T-cell (primary cell): ENCODE measurements at regions not wholly inside any gene's neighbourhood (a gene's known extent, or its start where the extent isn't known, plus 50 kb on each side); places are given as distances from the start of the nearest gene placed in this dataset.

ENCODE experiments used
- ATAC-seq, 4 experiments: fragments of 200-7000 bp in 3 of 4; fragments of 150-1000 bp in 1 of 4; cut with Tn5 transposase; replicated peaks in 1 of 4; 1 replicate in 3 of 4; 2 replicates in 1 of 4; pipeline ENCODE4 v1.10.0; 2021; ENCODE audit warnings: moderate library complexity in 3 of 4, mild to moderate bottlenecking in 2 of 4, moderate number of reproducible peaks in 1 of 4
- CTCF ChIA-PET, 2 donors: fragments of 300-600 bp; sonication (Branson Sonifier 250); formaldehyde crosslinking; loops; one replicate each; lab custom pipeline; 2022; ENCODE audit warnings: antibody characterized with exemption in 2 of 2; lab: Charles Lee
- POLR2A ChIA-PET, 2 donors: fragments of 300-600 bp; sonication (Branson Sonifier 250); formaldehyde crosslinking; loops; one replicate each; lab custom pipeline; 2022; ENCODE audit warnings: antibody characterized with exemption in 2 of 2; lab: Charles Lee
- DNase-seq, 35 experiments: peaks; one replicate each; pipeline versions ENCODE4 v3.0.0 to v3.0.0-alpha.2; 2013 to 2023
- H3K27ac ChIP-seq: one replicate; pipeline ENCODE4 v1.5.1; 2013; ENCODE audit warnings: low read length
- H3K27me3 ChIP-seq, 2 experiments: replicated peaks in 1 of 2; 1 replicate in 1 of 2; 2 replicates in 1 of 2; pipeline versions ENCODE4 v1.6.1 to v1.7.0; 2013; ENCODE audit warnings: low read length in 1 of 2, mixed read lengths in 1 of 2; ENCODE audit not compliant: control insufficient read depth in 2 of 2, insufficient read depth in 2 of 2; ENCODE audit errors: extremely low read depth in 1 of 2
- H3K36me3 ChIP-seq, 2 donors: 1 replicate in 1 of 2; 2 replicates in 1 of 2; pipeline versions ENCODE4 v1.6.1 to v1.7.0; 2013; ENCODE audit warnings: low read length in 1 of 2; ENCODE audit not compliant: control insufficient read depth in 2 of 2, insufficient read depth in 1 of 2; ENCODE audit errors: extremely low read depth in 1 of 2
- H3K4me1 ChIP-seq, 2 experiments: 1 replicate in 1 of 2; 2 replicates in 1 of 2; pipeline versions ENCODE4 v1.6.1 to v1.7.0; 2013; ENCODE audit warnings: low read length in 2 of 2, mixed read lengths in 1 of 2; ENCODE audit not compliant: insufficient read depth in 2 of 2, control insufficient read depth in 1 of 2; ENCODE audit errors: extremely low read depth in 1 of 2
- H3K4me3 ChIP-seq, 2 donors: 1 replicate in 1 of 2; 2 replicates in 1 of 2; pipeline versions ENCODE4 v1.5.1 to v1.7.0; 2013; ENCODE audit warnings: mild to moderate bottlenecking in 2 of 2, low read length in 1 of 2, moderate library complexity in 1 of 2; ENCODE audit not compliant: control insufficient read depth in 1 of 2; ENCODE audit errors: extremely low read depth in 1 of 2
- H3K9me3 ChIP-seq: 2 replicates; pipeline ENCODE4 v1.7.0; 2013
- H3K27ac Mint-ChIP-seq, 2 donors: one replicate each; pipeline ENCODE4 v1.8.0; 2020 to 2021; ENCODE audit warnings: mild to moderate bottlenecking in 2 of 2, mixed read lengths in 2 of 2
- H3K27me3 Mint-ChIP-seq, 2 donors: one replicate each; pipeline ENCODE4 v1.8.0; 2021 to 2022; ENCODE audit warnings: mixed read lengths in 2 of 2
- H3K36me3 Mint-ChIP-seq: one replicate; pipeline ENCODE4 v1.8.0; 2021; ENCODE audit warnings: mixed read lengths
- H3K4me1 Mint-ChIP-seq, 3 donors: one replicate each; pipeline ENCODE4 v1.8.0; 2020 to 2022; ENCODE audit warnings: mixed read lengths in 3 of 3, mild to moderate bottlenecking in 1 of 3
- H3K4me3 Mint-ChIP-seq, 3 donors: one replicate each; pipeline ENCODE4 v1.8.0; 2020 to 2022; ENCODE audit warnings: mild to moderate bottlenecking in 3 of 3, mixed read lengths in 3 of 3, moderate library complexity in 3 of 3
- H3K9me3 Mint-ChIP-seq, 3 donors: one replicate each; pipeline ENCODE4 v1.8.0; 2020 to 2022; ENCODE audit warnings: mixed read lengths in 3 of 3
- WGBS: methylation state at CpG from one replicate; pipeline ENCODE4 v1.1.5; 2013; ENCODE audit warnings: missing lambda C conversion rate; ENCODE audit not compliant: insufficient coverage; 5-methylcytosine and 5-hydroxymethylcytosine counted together

GRCh38 chr1:79312438-79312837, 305.9 kb upstream of the ADGRL4 start:
- H3K36me3 ChIP-seq = no peaks in the 10 kb centered on the region
- no peaks in the 10 kb centered on the region for H3K4me1 ChIP-seq
- H3K27me3 ChIP-seq = no peaks in the 10 kb centered on the region
- Mint-ChIP-seq H3K4me1 (no peaks in the 10 kb centered on the region), H3K27me3 (no peaks in the 10 kb centered on the region), H3K36me3 (no peaks in the 10 kb centered on the region), H3K9me3 (peaks cover 0 to 4% (median 0%) of the 10 kb centered on the region in 3 donors), H3K4me3 (no peak overlapping the region), H3K27ac (no peak overlapping the region)
- DNase-seq = no peak
- ChIA-PET POLR2A (no interaction called here), CTCF (interaction anchor here in 1 of 2 donors (0.6 kb wide), 1 partner anchor 913 kb away, joined by 3 read pairs; no protein-coding TSS in a partner anchor)
- no peaks in the 10 kb centered on the region for H3K9me3 ChIP-seq
- no peak for ATAC-seq
- no peak overlapping the region for H3K27ac ChIP-seq
- no peak overlapping the region for H3K4me3 ChIP-seq

DNA sequence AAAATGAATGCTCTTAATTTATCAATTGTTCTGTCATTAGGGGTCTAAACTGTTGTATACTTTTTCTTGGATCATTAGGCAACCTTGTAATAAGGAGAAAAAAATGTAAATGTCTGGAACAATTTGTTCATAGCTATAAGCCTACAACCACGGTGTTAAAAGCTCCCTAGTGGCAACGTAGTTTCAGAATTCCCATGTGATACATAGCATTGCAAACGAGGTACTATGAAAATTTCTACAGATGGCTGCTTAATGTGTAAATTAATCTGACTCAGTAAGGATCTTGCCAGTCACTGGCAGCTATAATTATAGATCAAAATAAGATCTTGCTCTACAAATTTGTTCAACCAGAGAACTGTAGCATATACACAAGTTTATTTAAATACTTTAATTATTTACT, 304.1 kb upstream of the ADGRL4 start:
- no peaks in the 10 kb centered on the region for H3K36me3 Mint-ChIP-seq
- H3K4me3 Mint-ChIP-seq = no peak overlapping the region
- ATAC-seq (no peak), DNase-seq (no peak)
- H3K36me3 ChIP-seq = no peaks in the 10 kb centered on the region
- no peaks in the 10 kb centered on the region for H3K4me1 ChIP-seq
- H3K4me1 Mint-ChIP-seq = no peaks in the 10 kb centered on the region
- no peaks in the 10 kb centered on the region for H3K9me3 ChIP-seq
- no peak overlapping the region for H3K27ac ChIP-seq
- peaks cover 0 to 4% (median 0%) of the 10 kb centered on the region in 3 donors for H3K9me3 Mint-ChIP-seq
- ChIA-PET CTCF (no interaction called here), POLR2A (no interaction called here)
- H3K27ac Mint-ChIP-seq = no peak overlapping the region
- no peaks in the 10 kb centered on the region for H3K27me3 Mint-ChIP-seq
- no peak overlapping the region for H3K4me3 ChIP-seq
- WGBS = no CpG with 5 or more reads among the region's 3 CpGs
- no peaks in the 10 kb centered on the region for H3K27me3 ChIP-seq

DNA sequence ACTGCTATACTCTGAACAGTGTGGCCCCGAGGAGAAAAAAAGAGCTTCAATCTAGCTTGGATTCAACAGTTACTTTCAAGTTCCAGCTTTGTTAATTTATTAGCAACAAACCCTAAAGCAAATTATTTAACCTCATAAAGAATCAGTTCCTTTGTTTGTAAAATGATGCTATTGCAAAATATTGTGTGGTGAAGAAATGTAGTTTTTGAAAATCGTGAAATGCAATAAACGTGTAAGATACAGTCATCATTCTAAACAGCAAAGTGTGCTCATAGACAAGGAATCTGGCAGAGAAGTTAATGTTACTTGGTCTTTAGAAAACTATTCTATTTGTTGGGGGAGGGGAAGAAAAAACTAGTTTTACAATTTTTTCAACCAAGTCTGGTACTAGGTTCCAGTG, 297.6 kb upstream of the ADGRL4 start:
- no peaks in the 10 kb centered on the region for H3K36me3 ChIP-seq
- no peak overlapping the region for H3K27ac ChIP-seq
- CTCF ChIA-PET = no interaction called here
- H3K9me3 Mint-ChIP-seq = peaks cover 0 to 11% (median 4%) of the 10 kb centered on the region in 3 donors
- WGBS = 77% methylated on average over 2 of the region's 3 CpGs
- no peaks in the 10 kb centered on the region for H3K4me1 Mint-ChIP-seq
- H3K36me3 Mint-ChIP-seq = no peaks in the 10 kb centered on the region
- no peak for ATAC-seq
- DNase-seq = no peak
- H3K27ac Mint-ChIP-seq = no peak overlapping the region
- H3K4me3 Mint-ChIP-seq = no peak overlapping the region
- H3K27me3 Mint-ChIP-seq = no peaks in the 10 kb centered on the region
- H3K4me3 ChIP-seq = no peak overlapping the region
- H3K4me1 ChIP-seq = no peaks in the 10 kb centered on the region
- no peaks in the 10 kb centered on the region for H3K27me3 ChIP-seq
- POLR2A ChIA-PET = interaction anchor here in 1 of 2 donors (0.7 to 0.8 kb wide), 2 partner anchors 756 to 1159 kb away, joined by 3 to 6 read pairs; no protein-coding TSS in a partner anchor
- no peaks in the 10 kb centered on the region for H3K9me3 ChIP-seq

DNA sequence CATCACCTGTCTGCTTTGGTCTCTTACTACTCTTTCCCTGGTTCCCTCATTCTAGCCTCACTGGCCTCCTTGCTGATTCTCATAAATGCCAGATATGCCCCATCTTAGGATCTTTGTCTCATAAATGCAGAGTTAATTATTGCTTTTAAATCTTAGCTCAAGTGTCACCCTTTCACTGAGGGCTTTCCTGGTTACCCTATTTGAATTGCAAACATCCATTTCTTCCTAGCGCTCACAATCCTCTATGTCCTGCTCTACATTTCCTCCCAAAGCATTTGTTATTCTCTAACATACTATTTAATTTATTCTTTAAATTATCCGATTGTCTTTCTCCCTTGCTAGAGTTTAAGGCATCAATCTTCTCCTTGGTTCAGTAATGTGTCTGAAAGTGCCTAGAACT, 296.5 kb upstream of the ADGRL4 start:
- H3K36me3 Mint-ChIP-seq = no peaks in the 10 kb centered on the region
- H3K27me3 ChIP-seq = no peaks in the 10 kb centered on the region
- CTCF ChIA-PET = no interaction called here

GRCh38 chr1:79302380-79302930, 295.9 kb upstream of the ADGRL4 start:
- DNase-seq (no peak), ATAC-seq (no peak)
- Histone ChIP-seq H3K4me3 (no peak overlapping the region), H3K27ac (no peak overlapping the region), H3K27me3 (no peaks in the 10 kb centered on the region), H3K9me3 (no peaks in the 10 kb centered on the region), H3K36me3 (no peaks in the 10 kb centered on the region), H3K4me1 (no peaks in the 10 kb centered on the region)
- Mint-ChIP-seq H3K27ac (no peak overlapping the region), H3K4me1 (no peaks in the 10 kb centered on the region), H3K27me3 (no peaks in the 10 kb centered on the region), H3K36me3 (no peaks in the 10 kb centered on the region), H3K9me3 (peaks cover 0 to 12% (median 4%) of the 10 kb centered on the region in 3 donors), H3K4me3 (no peak overlapping the region)
- no CpG with 5 or more reads among the region's 6 CpGs for WGBS
- ChIA-PET CTCF (no interaction called here), POLR2A (no interaction called here)

More for the DNA sequence above, 296.5 kb upstream of the ADGRL4 start:
- no peaks in the 10 kb centered on the region for H3K27me3 Mint-ChIP-seq
- no peak overlapping the region for H3K4me3 ChIP-seq
- POLR2A ChIA-PET = no interaction called here
- H3K4me1 ChIP-seq = no peaks in the 10 kb centered on the region
- H3K27ac ChIP-seq = no peak overlapping the region
- no peak overlapping the region for H3K4me3 Mint-ChIP-seq
- no peaks in the 10 kb centered on the region for H3K36me3 ChIP-seq
- no peaks in the 10 kb centered on the region for H3K9me3 ChIP-seq
- no peak for DNase-seq
- no peak for ATAC-seq
- WGBS = no CpG with 5 or more reads among the region's 2 CpGs
- H3K27ac Mint-ChIP-seq = no peak overlapping the region
- no peaks in the 10 kb centered on the region for H3K4me1 Mint-ChIP-seq
- H3K9me3 Mint-ChIP-seq = peaks cover 0 to 12% (median 4%) of the 10 kb centered on the region in 3 donors

- POLR2A ChIA-PET = no interaction called here
- peaks cover 0 to 9% (median 0%) of the 10 kb centered on the region in 3 donors for H3K9me3 Mint-ChIP-seq
- 90% methylated on average over 2 of the region's 3 CpGs for WGBS
- CTCF ChIA-PET = no interaction called here
- DNase-seq (no peak), ATAC-seq (no peak)
- Histone ChIP-seq H3K9me3 (no peaks in the 10 kb centered on the region), H3K36me3 (no peaks in the 10 kb centered on the region), H3K27ac (no peak overlapping the region), H3K4me3 (no peak overlapping the region), H3K27me3 (no peaks in the 10 kb centered on the region), H3K4me1 (no peaks in the 10 kb centered on the region)
- H3K4me1 Mint-ChIP-seq = no peaks in the 10 kb centered on the region
- no peaks in the 10 kb centered on the region for H3K36me3 Mint-ChIP-seq
- H3K27ac Mint-ChIP-seq = no peak overlapping the region
- H3K4me3 Mint-ChIP-seq = no peak overlapping the region
- no peaks in the 10 kb centered on the region for H3K27me3 Mint-ChIP-seq
These were observed 289.4 kb upstream of the ADGRL4 start for GRCh38 chr1:79295967-79296366.

- no peaks in the 10 kb centered on the region for H3K4me1 ChIP-seq
- ATAC-seq (no peak), DNase-seq (no peak)
- H3K27me3 ChIP-seq = no peaks in the 10 kb centered on the region
- no peaks in the 10 kb centered on the region for H3K36me3 ChIP-seq
- no peaks in the 10 kb centered on the region for H3K36me3 Mint-ChIP-seq
- POLR2A ChIA-PET = no interaction called here
- no peaks in the 10 kb centered on the region for H3K27me3 Mint-ChIP-seq
- no peak overlapping the region for H3K27ac Mint-ChIP-seq
- WGBS = no CpG with 5 or more reads among the region's 1 CpG
- no peak overlapping the region for H3K27ac ChIP-seq
- H3K9me3 Mint-ChIP-seq = peaks cover 0 to 4% (median 0%) of the 10 kb centered on the region in 3 donors
- CTCF ChIA-PET = no interaction called here
- H3K4me1 Mint-ChIP-seq = no peaks in the 10 kb centered on the region
- H3K4me3 Mint-ChIP-seq = no peak overlapping the region
- no peak overlapping the region for H3K4me3 ChIP-seq
- no peaks in the 10 kb centered on the region for H3K9me3 ChIP-seq
These were observed 287.1 kb upstream of the ADGRL4 start for GRCh38 chr1:79293611-79294010.
